ENCODE measurements at regions not wholly inside any gene's neighbourhood (a gene's known extent, or its start where the extent isn't known, plus 50 kb on each side); places are given as distances from the start of the nearest gene placed in this dataset.

GRCh38 chr13:38483623-38484022 lies 134.0 kb downstream of the UFM1 start:
- no peak for DNase-seq
- TF ChIP-seq CTCF (IDR thresholded peaks at IDR 0.05) (no peak), POLR2AphosphoS5 (IDR thresholded peaks at IDR 0.05) (no peak), POLR2A (IDR thresholded peaks at IDR 0.05) (no peak), EP300 (IDR thresholded peaks at IDR 0.05) (no peak)
- no peak for ATAC-seq (ENCODE audit: low FRiP score in 2 of 2)
- Histone ChIP-seq H3K27ac (no peak overlapping the region), H3K9me3 (no peaks in the 10 kb centered on the region), H3K4me1 (no peaks in the 10 kb centered on the region), H3K4me3 (no peak overlapping the region), H3K27me3 (no peaks in the 10 kb centered on the region), H3K36me3 (no peaks in the 10 kb centered on the region)
- 84% methylated on average over 1 of the region's 1 CpG; no CpG with 5 or more reads in 1 of the 2 donors for WGBS, 2 donors

GRCh38 chr13:38490657-38491056 lies 141.0 kb downstream of the UFM1 start:
- no peaks in the 10 kb centered on the region for H3K27me3 ChIP-seq
- H3K4me3 ChIP-seq: no peak overlapping the region
- no peaks in the 10 kb centered on the region for H3K36me3 ChIP-seq
- no peak for ATAC-seq (ENCODE audit: low FRiP score in 2 of 2)
- TF ChIP-seq CTCF (IDR thresholded peaks at IDR 0.05): no peak
- no peak for TF ChIP-seq POLR2AphosphoS5 (IDR thresholded peaks at IDR 0.05)
- no peak for TF ChIP-seq POLR2A (IDR thresholded peaks at IDR 0.05)
- TF ChIP-seq EP300 (IDR thresholded peaks at IDR 0.05): no peak
- 52 to 53% methylated on average over 3 of the region's 3 CpGs for WGBS, 2 donors
- DNase-seq: no peak
- no peaks in the 10 kb centered on the region for H3K9me3 ChIP-seq
- H3K4me1 ChIP-seq: no peaks in the 10 kb centered on the region
- H3K27ac ChIP-seq: no peak overlapping the region

- Histone ChIP-seq H3K36me3 (no peaks in the 10 kb centered on the region), H3K9me3 (peaks cover 0 to 3% (median 0%) of the 10 kb centered on the region in 4 donors), H3K27me3 (no peaks in the 10 kb centered on the region), H3K4me3 (no peak overlapping the region), H3K27ac (no peak overlapping the region), H3K4me1 (no peaks in the 10 kb centered on the region)
- DNase-seq: no peak
- TF ChIP-seq POLR2A (IDR thresholded peaks at IDR 0.05) (no peak), POLR2AphosphoS5 (IDR thresholded peaks at IDR 0.05) (no peak), CTCF (IDR thresholded peaks at IDR 0.05) (no peak), EP300 (IDR thresholded peaks at IDR 0.05) (no peak)
- 55 to 62% methylated on average over 2 of the region's 2 CpGs for WGBS, 2 donors
- ATAC-seq (ENCODE audit: low FRiP score in 2 of 2): no peak
These were observed 144.8 kb downstream of the UFM1 start for GRCh38 chr13:38494445-38494844.

GRCh38 chr13:38496917-38497316 lies 147.3 kb downstream of the UFM1 start:
- 58 to 59% methylated on average over 2 of the region's 2 CpGs for WGBS, 2 donors
- no peaks in the 10 kb centered on the region for H3K27me3 ChIP-seq
- no peak overlapping the region for H3K27ac ChIP-seq
- no peak for TF ChIP-seq CTCF (IDR thresholded peaks at IDR 0.05)
- TF ChIP-seq POLR2AphosphoS5 (IDR thresholded peaks at IDR 0.05): no peak
- TF ChIP-seq POLR2A (IDR thresholded peaks at IDR 0.05): no peak
- no peaks in the 10 kb centered on the region for H3K36me3 ChIP-seq
- peaks cover 0 to 3% (median 0%) of the 10 kb centered on the region in 4 donors for H3K9me3 ChIP-seq
- no peaks in the 10 kb centered on the region for H3K4me1 ChIP-seq
- ATAC-seq (ENCODE audit: low FRiP score in 2 of 2) (no peak), DNase-seq (no peak)
- H3K4me3 ChIP-seq: no peak overlapping the region

- H3K4me3 ChIP-seq: no peak overlapping the region
- TF ChIP-seq POLR2AphosphoS5 (IDR thresholded peaks at IDR 0.05) (no peak), CTCF (IDR thresholded peaks at IDR 0.05) (no peak), POLR2A (IDR thresholded peaks at IDR 0.05) (no peak), EP300 (IDR thresholded peaks at IDR 0.05) (no peak)
- no peaks in the 10 kb centered on the region for H3K4me1 ChIP-seq
- H3K27ac ChIP-seq: no peak overlapping the region
- no peaks in the 10 kb centered on the region for H3K36me3 ChIP-seq
- peaks cover 0 to 3% (median 0%) of the 10 kb centered on the region in 4 donors for H3K9me3 ChIP-seq
- 90 to 92% methylated on average over 5 of the region's 5 CpGs for WGBS, 2 donors
- DNase-seq (no peak), ATAC-seq (ENCODE audit: low FRiP score in 2 of 2) (no peak)
- no peaks in the 10 kb centered on the region for H3K27me3 ChIP-seq
These were observed 148.6 kb downstream of the UFM1 start for GRCh38 chr13:38498271-38498670.
